T-helper 2 cell treated with Interferon-gamma antibody and Interleukin-4, amounts not matched to agents 5 μg/mL and 100 μg/mL, for 36 hours (primary cell): ENCODE measurements at regions not wholly inside any gene's neighbourhood (a gene's known extent, or its start where the extent isn't known, plus 50 kb on each side); places are given as distances from the start of the nearest gene placed in this dataset.
"Not testable (repeated sequence)": the region's sequence is repeated elsewhere in the genome, so short reads cannot be mapped to it uniquely, and the experiment has no call there.

ENCODE experiments used
- DNase-seq: peaks from one replicate; pipeline ENCODE4 v3.0.0; 2021; ENCODE audit warnings: low spot score
- H3K27ac Mint-ChIP-seq: one replicate; pipeline ENCODE4 v1.8.0; 2021; ENCODE audit warnings: mild to moderate bottlenecking, mixed read lengths
- H3K27me3 Mint-ChIP-seq: one replicate; pipeline ENCODE4 v1.8.0; 2021; ENCODE audit warnings: low read depth, mixed read lengths
- H3K36me3 Mint-ChIP-seq: one replicate; pipeline ENCODE4 v1.8.0; 2021; ENCODE audit warnings: low read depth, mixed read lengths
- H3K4me1 Mint-ChIP-seq: one replicate; pipeline ENCODE4 v1.8.0; 2021; ENCODE audit warnings: low read depth, mixed read lengths
- H3K4me3 Mint-ChIP-seq: one replicate; pipeline ENCODE4 v1.8.0; 2022; ENCODE audit warnings: mild to moderate bottlenecking, moderate library complexity, mixed read lengths
- H3K9me3 Mint-ChIP-seq: one replicate; pipeline ENCODE4 v1.8.0; 2021; ENCODE audit warnings: mixed read lengths

- no peak overlapping the region for H3K27ac Mint-ChIP-seq
- H3K27me3 Mint-ChIP-seq: no peaks in the 10 kb centered on the region
These were observed 94.9 kb upstream of the SLC6A11 start for GRCh38 chr3:10721101-10721500.

GRCh38 chr3:10722911-10723310, 93.1 kb upstream of the SLC6A11 start:
- Mint-ChIP-seq H3K27me3 (no peaks in the 10 kb centered on the region), H3K4me3 (no peak overlapping the region), H3K36me3 (no peaks in the 10 kb centered on the region), H3K4me1 (no peaks in the 10 kb centered on the region), H3K9me3 (no peaks in the 10 kb centered on the region), H3K27ac (no peak overlapping the region)
- DNase-seq: no peak

More at GRCh38 chr3:10721101-10721500, 94.9 kb upstream of the SLC6A11 start:
- H3K4me1 Mint-ChIP-seq: no peaks in the 10 kb centered on the region
- no peaks in the 10 kb centered on the region for H3K9me3 Mint-ChIP-seq
- no peak overlapping the region for H3K4me3 Mint-ChIP-seq
- DNase-seq: no peak
- no peaks in the 10 kb centered on the region for H3K36me3 Mint-ChIP-seq

GRCh38 chr3:10723991-10724390, 92.0 kb upstream of the SLC6A11 start:
- H3K27ac Mint-ChIP-seq: no peak overlapping the region
- no peaks in the 10 kb centered on the region for H3K4me1 Mint-ChIP-seq
- no peak overlapping the region for H3K4me3 Mint-ChIP-seq
- no peaks in the 10 kb centered on the region for H3K9me3 Mint-ChIP-seq
- peaks cover 3% of the 10 kb centered on the region for H3K27me3 Mint-ChIP-seq
- DNase-seq: no peak
- H3K36me3 Mint-ChIP-seq: no peaks in the 10 kb centered on the region

- no peak overlapping the region for H3K4me3 Mint-ChIP-seq
- DNase-seq: no peak
- peaks cover 3% of the 10 kb centered on the region for H3K27me3 Mint-ChIP-seq
- no peaks in the 10 kb centered on the region for H3K9me3 Mint-ChIP-seq
- no peak overlapping the region for H3K27ac Mint-ChIP-seq
- no peaks in the 10 kb centered on the region for H3K4me1 Mint-ChIP-seq
- H3K36me3 Mint-ChIP-seq: no peaks in the 10 kb centered on the region
These were observed 91.0 kb upstream of the SLC6A11 start for GRCh38 chr3:10725067-10725466.

- Mint-ChIP-seq H3K4me3 (no peak overlapping the region), H3K9me3 (no peaks in the 10 kb centered on the region), H3K27ac (no peak overlapping the region), H3K4me1 (no peaks in the 10 kb centered on the region), H3K36me3 (no peaks in the 10 kb centered on the region), H3K27me3 (peaks cover 3% of the 10 kb centered on the region)
- DNase-seq: no peak
These were observed 90.2 kb upstream of the SLC6A11 start for GRCh38 chr3:10725846-10726245.

- Mint-ChIP-seq H3K4me1 (no peaks in the 10 kb centered on the region), H3K36me3 (no peaks in the 10 kb centered on the region), H3K27ac (no peak overlapping the region), H3K27me3 (peaks cover 3% of the 10 kb centered on the region), H3K9me3 (peaks cover 5% of the 10 kb centered on the region), H3K4me3 (no peak overlapping the region)
- no peak for DNase-seq
These were observed 89.2 kb upstream of the SLC6A11 start for GRCh38 chr3:10726787-10727186.

- DNase-seq: no peak
- Mint-ChIP-seq H3K36me3 (no peaks in the 10 kb centered on the region), H3K9me3 (peaks cover 26% of the 10 kb centered on the region), H3K27me3 (peaks cover 3% of the 10 kb centered on the region), H3K27ac (no peak overlapping the region), H3K4me1 (no peaks in the 10 kb centered on the region), H3K4me3 (no peak overlapping the region)
These were observed 86.6 kb upstream of the SLC6A11 start for GRCh38 chr3:10729439-10729838.

GRCh38 chr3:10732292-10732691, 83.7 kb upstream of the SLC6A11 start:
- Mint-ChIP-seq H3K4me1 (no peaks in the 10 kb centered on the region), H3K27me3 (peaks cover 6% of the 10 kb centered on the region), H3K9me3 (peaks cover 26% of the 10 kb centered on the region), H3K27ac (no peak overlapping the region), H3K4me3 (no peak overlapping the region), H3K36me3 (no peaks in the 10 kb centered on the region)
- DNase-seq: no peak

GRCh38 chr3:10733297-10733696, 82.7 kb upstream of the SLC6A11 start:
- no peak for DNase-seq
- H3K4me3 Mint-ChIP-seq: no peak overlapping the region
- H3K27me3 Mint-ChIP-seq: peaks cover 12% of the 10 kb centered on the region
- H3K27ac Mint-ChIP-seq: no peak overlapping the region
- peaks cover 26% of the 10 kb centered on the region for H3K9me3 Mint-ChIP-seq
- no peaks in the 10 kb centered on the region for H3K36me3 Mint-ChIP-seq
- H3K4me1 Mint-ChIP-seq: no peaks in the 10 kb centered on the region

GRCh38 chr3:10736444-10736843, 79.6 kb upstream of the SLC6A11 start:
- not testable (repeated sequence) for H3K4me3 Mint-ChIP-seq, H3K27ac Mint-ChIP-seq, H3K4me1 Mint-ChIP-seq, H3K36me3 Mint-ChIP-seq, DNase-seq
- Mint-ChIP-seq H3K9me3 (peaks cover 21% of the 10 kb centered on the region), H3K27me3 (peaks cover 19% of the 10 kb centered on the region)

- no peaks in the 10 kb centered on the region for H3K36me3 Mint-ChIP-seq
- peaks cover 2% of the 10 kb centered on the region for H3K4me1 Mint-ChIP-seq
- peaks cover 17% of the 10 kb centered on the region for H3K9me3 Mint-ChIP-seq
- no peak overlapping the region for H3K27ac Mint-ChIP-seq
- no peak overlapping the region for H3K4me3 Mint-ChIP-seq
- no peak for DNase-seq
- peaks cover 19% of the 10 kb centered on the region for H3K27me3 Mint-ChIP-seq
These were observed 78.2 kb upstream of the SLC6A11 start for GRCh38 chr3:10737785-10738184.

- Mint-ChIP-seq H3K27me3 (peaks cover 19% of the 10 kb centered on the region), H3K27ac (no peak overlapping the region), H3K4me1 (peaks cover 2% of the 10 kb centered on the region), H3K36me3 (no peaks in the 10 kb centered on the region), H3K4me3 (peak overlapping the region; percentile 2), H3K9me3 (peaks cover 6% of the 10 kb centered on the region)
- DNase-seq: peak; percentile 62
These were observed 77.2 kb upstream of the SLC6A11 start for GRCh38 chr3:10738688-10739372.

- Mint-ChIP-seq H3K9me3 (no peaks in the 10 kb centered on the region), H3K27ac (no peak overlapping the region), H3K36me3 (no peaks in the 10 kb centered on the region), H3K4me1 (peaks cover 2% of the 10 kb centered on the region), H3K4me3 (no peak overlapping the region), H3K27me3 (peaks cover 19% of the 10 kb centered on the region)
- DNase-seq: no peak
These were observed 75.1 kb upstream of the SLC6A11 start for GRCh38 chr3:10740954-10741353.

GRCh38 chr3:10741891-10742671, 73.9 kb upstream of the SLC6A11 start:
- Mint-ChIP-seq H3K4me1 (peaks cover 2% of the 10 kb centered on the region), H3K9me3 (no peaks in the 10 kb centered on the region), H3K27ac (no peak overlapping the region), H3K27me3 (peaks cover 18% of the 10 kb centered on the region), H3K4me3 (no peak overlapping the region), H3K36me3 (no peaks in the 10 kb centered on the region)
- DNase-seq: no peak
